IMR-90 (cell line): ENCODE measurements at regions not wholly inside any gene's neighbourhood (a gene's known extent, or its start where the extent isn't known, plus 50 kb on each side); places are given as distances from the start of the nearest gene placed in this dataset.
A peak's percentile ranks its signal among the peaks of the same experiment; 100 is the strongest.

Experiments used
- ATAC-seq: fragments of 200-7000 bp; cut with Tn5 transposase; 2 replicates; pipeline ENCODE4 v1.9.1; 2020; ENCODE audit warnings: low read depth, mild to moderate bottlenecking, moderate library complexity
- BruUV-seq: library from RNA; stranded (reverse); fragments of 400-500 nt; replicated peaks from 2 replicates; lab custom pipeline; 2021; lab: Mats Ljungman, UMichigan
- CTCF ChIA-PET: fragments of 300-600 bp; formaldehyde crosslinking; extraction: SDS; loops from one replicate; lab custom pipeline; 2021; ENCODE audit warnings: antibody characterized with exemption; lab: Yijun Ruan, JAX
- POLR2A ChIA-PET: fragments of 300-600 bp; sonication (Branson Sonifier 250); formaldehyde crosslinking; loops from one replicate; lab custom pipeline; 2022; ENCODE audit warnings: antibody characterized with exemption; ENCODE audit not compliant: unreplicated experiment; lab: Charles Lee
- DNase-seq: peaks from one replicate; pipeline ENCODE4 v3.0.0; 2013
- H2AFZ ChIP-seq: replicated peaks from 2 replicates; pipeline ENCODE3; 2013; ENCODE audit warnings: low read length, mild to moderate bottlenecking; ENCODE audit not compliant: poor library complexity
- H2AK5ac ChIP-seq: 2 replicates; pipeline ENCODE4 v1.6.1; 2013; ENCODE audit warnings: low read depth, low read length, inconsistent platforms
- H2AK9ac ChIP-seq: replicated peaks from 2 replicates; pipeline ENCODE3; 2013; ENCODE audit warnings: mild to moderate bottlenecking, low read depth, low read length, moderate library complexity; ENCODE audit not compliant: poor library complexity
- H2BK120ac ChIP-seq: 2 replicates; pipeline ENCODE4 v1.6.1; 2013; ENCODE audit warnings: low read depth, low read length, inconsistent platforms
- H2BK15ac ChIP-seq: 3 replicates; pipeline ENCODE4 v1.6.1; 2013; ENCODE audit warnings: low read depth, low read length, inconsistent platforms
- H2BK20ac ChIP-seq: 2 replicates; pipeline ENCODE4 v1.6.1; 2013; ENCODE audit warnings: low read depth, mild to moderate bottlenecking, inconsistent platforms, low read length, moderate library complexity
- H2BK5ac ChIP-seq: 2 replicates; pipeline ENCODE4 v1.6.1; 2013; ENCODE audit warnings: mild to moderate bottlenecking, low read depth, low read length, inconsistent platforms; ENCODE audit not compliant: poor library complexity, severe bottlenecking
- H3K14ac ChIP-seq: replicated peaks from 2 replicates; pipeline ENCODE4 v1.6.1; 2013; ENCODE audit warnings: low read depth, low read length, inconsistent platforms
- H3K18ac ChIP-seq: 2 replicates; pipeline ENCODE4 v1.6.1; 2013; ENCODE audit warnings: low read depth, low read length, control low read depth
- H3K23ac ChIP-seq: 2 replicates; pipeline ENCODE4 v1.6.1; 2013; ENCODE audit warnings: low read depth, low read length, inconsistent platforms
- H3K27ac ChIP-seq: 2 replicates; pipeline ENCODE4 v1.5.1; 2013; ENCODE audit warnings: mild to moderate bottlenecking, control low read depth, low read length; ENCODE audit not compliant: insufficient read depth
- H3K27me3 ChIP-seq: 2 replicates; pipeline ENCODE4 v1.6.1; 2013; ENCODE audit warnings: low read length; ENCODE audit not compliant: control insufficient read depth, insufficient read depth
- H3K36me3 ChIP-seq: 2 replicates; pipeline ENCODE4 v1.6.1; 2013; ENCODE audit warnings: low read length, mixed read lengths; ENCODE audit not compliant: control insufficient read depth, insufficient read depth
- H3K4ac ChIP-seq: 2 replicates; pipeline ENCODE4 v1.6.1; 2013; ENCODE audit warnings: low read depth, low read length, inconsistent platforms
- H3K4me1 ChIP-seq: 2 replicates; pipeline ENCODE4 v1.6.1; 2013; ENCODE audit warnings: low read length, mixed read lengths; ENCODE audit not compliant: control insufficient read depth, insufficient read depth
- H3K4me2 ChIP-seq: 2 replicates; pipeline ENCODE4 v1.6.1; 2013; ENCODE audit warnings: low read depth, mild to moderate bottlenecking, control low read depth, low read length, moderate library complexity
- H3K4me3 ChIP-seq: 2 replicates; pipeline ENCODE4 v1.5.1; 2013; ENCODE audit warnings: low read depth, mild to moderate bottlenecking, control low read depth, low read length, moderate library complexity; ENCODE audit not compliant: insufficient read depth
- H3K56ac ChIP-seq: 2 replicates; pipeline ENCODE4 v1.6.1; 2013; ENCODE audit warnings: low read length, inconsistent platforms; ENCODE audit not compliant: insufficient read depth; ENCODE audit errors: extremely low read depth
- H3K79me1 ChIP-seq, 2 experiments: 2 replicates each; pipeline ENCODE4 v1.6.1; 2013; ENCODE audit warnings: low read length in 2 of 2, inconsistent platforms in 1 of 2, low read depth in 1 of 2
- H3K9ac ChIP-seq: 2 replicates; pipeline ENCODE4 v1.6.1; 2013; ENCODE audit warnings: low read depth, low read length, control low read depth
- H3K9me1 ChIP-seq: 2 replicates; pipeline ENCODE4 v1.6.1; 2013; ENCODE audit warnings: low read length, inconsistent platforms; ENCODE audit not compliant: insufficient read depth
- H3K9me3 ChIP-seq: 2 replicates; pipeline ENCODE4 v1.6.1; 2013; ENCODE audit warnings: low read length; ENCODE audit not compliant: control insufficient read depth, insufficient read depth
- H4K20me1 ChIP-seq: 2 replicates; pipeline ENCODE4 v1.6.1; 2013; ENCODE audit warnings: low read length, inconsistent platforms; ENCODE audit not compliant: insufficient read depth
- H4K5ac ChIP-seq: 2 replicates; pipeline ENCODE4 v1.6.1; 2013; ENCODE audit warnings: mild to moderate bottlenecking, low read depth, low read length, control low read depth
- H4K8ac ChIP-seq, 2 experiments: 2 replicates each; pipeline ENCODE4 v1.6.1; 2013; ENCODE audit warnings: low read depth in 2 of 2, low read length in 2 of 2, control low read depth in 1 of 2, inconsistent platforms in 1 of 2
- H4K91ac ChIP-seq: 2 replicates; pipeline ENCODE4 v1.6.1; 2013; ENCODE audit warnings: low read depth, low read length, inconsistent platforms; ENCODE audit not compliant: insufficient read depth
- BHLHE40 ChIP-seq: fragments of 150-350 bp; IDR thresholded peaks from 2 replicates; pipeline ENCODE4 v1.6.1; 2016; ENCODE audit warnings: mild to moderate bottlenecking, low read depth, low read length
- CEBPB ChIP-seq: IDR thresholded peaks from 2 replicates; pipeline ENCODE4 v1.6.1; 2012; ENCODE audit warnings: low read depth, low read length, improper control_type of control experiment
- CHD1 ChIP-seq: IDR thresholded peaks from 2 replicates; pipeline ENCODE4 v1.6.1; 2012; ENCODE audit warnings: low read depth, low read length, improper control_type of control experiment
- FOS ChIP-seq: fragments of 150-350 bp; IDR thresholded peaks from 2 replicates; pipeline ENCODE4 v1.6.1; 2016; ENCODE audit warnings: low read depth, low read length
- MAFK ChIP-seq: IDR thresholded peaks from 2 replicates; pipeline ENCODE4 v1.6.1; 2012; ENCODE audit warnings: low read depth, low read length, improper control_type of control experiment
- MAZ ChIP-seq: IDR thresholded peaks from 2 replicates; pipeline ENCODE4 v1.6.1; 2012; ENCODE audit warnings: low read depth, mild to moderate bottlenecking, low read length, improper control_type of control experiment, moderate library complexity, borderline replicate concordance
- MXI1 ChIP-seq: IDR thresholded peaks from 2 replicates; pipeline ENCODE4 v1.6.1; 2012; ENCODE audit warnings: low read depth, mild to moderate bottlenecking, low read length, moderate library complexity, borderline replicate concordance
- NFE2L2 ChIP-seq: fragments of 150-350 bp; IDR thresholded peaks from 2 replicates; pipeline ENCODE4 v1.6.1; 2016; ENCODE audit warnings: low read depth, mild to moderate bottlenecking, low read length
- POLR2A ChIP-seq: IDR thresholded peaks from 2 replicates; pipeline ENCODE4 v1.6.1; 2012; ENCODE audit warnings: mild to moderate bottlenecking, low read depth, low read length
- RAD21 ChIP-seq: IDR thresholded peaks from 2 replicates; pipeline ENCODE4 v1.6.1; 2012; ENCODE audit warnings: low read length, improper control_type of control experiment
- RCOR1 ChIP-seq: IDR thresholded peaks from 2 replicates; pipeline ENCODE4 v1.6.1; 2012; ENCODE audit warnings: mild to moderate bottlenecking, low read length, improper control_type of control experiment; ENCODE audit not compliant: insufficient replicate concordance
- RFX5 ChIP-seq: IDR thresholded peaks from 2 replicates; pipeline ENCODE4 v1.8.0; 2012; ENCODE audit warnings: low read depth, mild to moderate bottlenecking, low read length, moderate library complexity
- SMC3 ChIP-seq: fragments of 150-350 bp; IDR thresholded peaks from 2 replicates; pipeline ENCODE4 v1.6.1; 2016; ENCODE audit warnings: low read depth, mild to moderate bottlenecking, antibody characterized with exemption, low read length, moderate library complexity
- WGBS, 2 experiments: methylation state at CpG; one replicate each; pipeline versions ENCODE4 v1.1.5 to v1.1.7; 2013; ENCODE audit warnings: missing lambda C conversion rate in 2 of 2; ENCODE audit not compliant: insufficient read length in 1 of 2; ENCODE audit errors: extremely low coverage in 2 of 2; 5-methylcytosine and 5-hydroxymethylcytosine counted together
- dilution Hi-C: fragments of 300-500 bp; cut with HindIII; formaldehyde crosslinking; loops from one replicate; pipeline ENCODE4 v1.14.3; 2018; ENCODE audit warnings: low sequenced_read_pairs; ENCODE audit not compliant: unreplicated experiment
- in situ Hi-C: fragments of 300-500 bp; cut with MboI; formaldehyde crosslinking; loops from 3 replicates; pipeline ENCODE4 v1.14.3; 2019; ENCODE audit warnings: low sequenced_read_pairs, inconsistent platforms, mixed read lengths
- intact Hi-C: fragments of 100-400 bp; cut with micrococcal nuclease; formaldehyde crosslinking; loops from 2 replicates; pipeline ENCODE4 v1.10.0; 2022
- TF ChIP-seq, protein P1 (sequence below): fragments of 150-350 bp; IDR thresholded peaks from 2 replicates; pipeline ENCODE4 v1.6.1; 2017; ENCODE audit warnings: mild to moderate bottlenecking, antibody characterized with exemption, low read length, low read depth
- TF ChIP-seq, protein P2 (sequence below): fragments of 150-350 bp; IDR thresholded peaks from 2 replicates; pipeline ENCODE4 v1.6.1; 2016; ENCODE audit warnings: low read depth, mild to moderate bottlenecking, low read length, moderate library complexity, borderline replicate concordance
- TF ChIP-seq, protein P3 (sequence below): conservative IDR thresholded peaks from 2 replicates; pipeline ENCODE4 v1.5.1; 2012; ENCODE audit warnings: mild to moderate bottlenecking, low read depth, low read length, improper control_type of control experiment

DNA sequence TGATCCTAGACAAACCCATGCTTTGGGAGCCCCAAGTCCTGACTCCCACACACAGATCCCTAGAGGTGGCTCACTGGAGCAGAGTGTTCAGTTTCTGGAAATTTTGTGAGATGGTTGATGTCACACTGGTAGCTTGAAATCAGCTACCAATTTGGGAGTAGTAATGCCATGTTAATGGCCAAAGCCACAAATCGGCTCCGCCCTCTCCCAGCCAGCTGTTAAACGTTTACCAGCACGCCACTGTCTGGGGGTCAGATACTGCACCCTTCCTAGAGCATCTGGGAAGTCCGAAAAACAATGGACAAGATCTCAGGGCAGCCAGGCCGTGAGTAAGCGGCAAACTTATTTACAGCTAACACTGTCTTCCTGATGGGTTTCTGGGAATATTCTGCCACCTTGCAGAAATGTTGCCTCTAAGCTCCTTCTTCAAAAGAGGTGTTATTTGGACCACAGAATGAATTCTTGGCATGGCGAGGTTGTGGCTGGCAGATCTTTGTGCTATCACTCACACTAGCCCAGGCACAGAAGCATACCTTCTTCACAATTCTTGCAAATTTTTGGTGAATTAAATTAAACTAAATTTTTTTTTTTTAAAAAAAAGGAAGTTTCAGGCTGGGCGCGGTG is 60.2 kb upstream of the FZD7 start:
- Histone ChIP-seq H3K4ac (no peak overlapping the region), H2BK20ac (no peak overlapping the region; the same call in 1 of the 2 replicates), H3K79me1 (no peaks in the 10 kb centered on the region), H2AFZ (no peak overlapping the region), H4K5ac (no peak overlapping the region), H2BK120ac (no peak overlapping the region), H3K4me1 (peaks cover 15% of the 10 kb centered on the region), H4K8ac (no peak overlapping the region), H3K36me3 (no peaks in the 10 kb centered on the region), H3K4me3 (no peak overlapping the region), H3K56ac (no peak overlapping the region), H3K4me2 (no peak overlapping the region), H2AK9ac (no peak overlapping the region), H3K23ac (no peak overlapping the region), H3K18ac (no peak overlapping the region), H3K27me3 (no peaks in the 10 kb centered on the region), H3K9me3 (no peaks in the 10 kb centered on the region), H3K14ac (no peak overlapping the region), H2BK15ac (no peak overlapping the region), H3K9ac (no peak overlapping the region), H3K9me1 (peaks cover 7% of the 10 kb centered on the region; the same call in 1 of the 2 replicates), H4K20me1 (no peaks in the 10 kb centered on the region), H3K27ac (no peak overlapping the region), H2BK5ac (no peak overlapping the region), H2AK5ac (peak overlapping the region; percentile 20; the same call in 1 of the 2 replicates), H4K91ac (no peak overlapping the region)
- CTCF ChIA-PET: interaction anchor here (0.6 to 1.2 kb wide), 2 partner anchors 15 to 114 kb away, joined by 3 read pairs; no protein-coding TSS in a partner anchor
- in situ Hi-C loops: no loop called here
- ATAC-seq (no peak), DNase-seq (no peak)
- dilution Hi-C loops: no loop called here
- TF ChIP-seq RAD21 (no peak), POLR2A (no peak), SMC3 (no peak), CHD1 (no peak), RFX5 (no peak), NFE2L2 (no peak), MAFK (no peak), RCOR1 (no peak), CEBPB (no peak), MAZ (no peak), FOS (no peak), MXI1 (no peak), BHLHE40 (no peak)
- TF ChIP-seq, protein P1, sequence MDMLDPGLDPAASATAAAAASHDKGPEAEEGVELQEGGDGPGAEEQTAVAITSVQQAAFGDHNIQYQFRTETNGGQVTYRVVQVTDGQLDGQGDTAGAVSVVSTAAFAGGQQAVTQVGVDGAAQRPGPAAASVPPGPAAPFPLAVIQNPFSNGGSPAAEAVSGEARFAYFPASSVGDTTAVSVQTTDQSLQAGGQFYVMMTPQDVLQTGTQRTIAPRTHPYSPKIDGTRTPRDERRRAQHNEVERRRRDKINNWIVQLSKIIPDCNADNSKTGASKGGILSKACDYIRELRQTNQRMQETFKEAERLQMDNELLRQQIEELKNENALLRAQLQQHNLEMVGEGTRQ: no peak
- TF ChIP-seq, protein P2, sequence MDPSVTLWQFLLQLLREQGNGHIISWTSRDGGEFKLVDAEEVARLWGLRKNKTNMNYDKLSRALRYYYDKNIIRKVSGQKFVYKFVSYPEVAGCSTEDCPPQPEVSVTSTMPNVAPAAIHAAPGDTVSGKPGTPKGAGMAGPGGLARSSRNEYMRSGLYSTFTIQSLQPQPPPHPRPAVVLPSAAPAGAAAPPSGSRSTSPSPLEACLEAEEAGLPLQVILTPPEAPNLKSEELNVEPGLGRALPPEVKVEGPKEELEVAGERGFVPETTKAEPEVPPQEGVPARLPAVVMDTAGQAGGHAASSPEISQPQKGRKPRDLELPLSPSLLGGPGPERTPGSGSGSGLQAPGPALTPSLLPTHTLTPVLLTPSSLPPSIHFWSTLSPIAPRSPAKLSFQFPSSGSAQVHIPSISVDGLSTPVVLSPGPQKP: no peak
- TF ChIP-seq, protein P3, sequence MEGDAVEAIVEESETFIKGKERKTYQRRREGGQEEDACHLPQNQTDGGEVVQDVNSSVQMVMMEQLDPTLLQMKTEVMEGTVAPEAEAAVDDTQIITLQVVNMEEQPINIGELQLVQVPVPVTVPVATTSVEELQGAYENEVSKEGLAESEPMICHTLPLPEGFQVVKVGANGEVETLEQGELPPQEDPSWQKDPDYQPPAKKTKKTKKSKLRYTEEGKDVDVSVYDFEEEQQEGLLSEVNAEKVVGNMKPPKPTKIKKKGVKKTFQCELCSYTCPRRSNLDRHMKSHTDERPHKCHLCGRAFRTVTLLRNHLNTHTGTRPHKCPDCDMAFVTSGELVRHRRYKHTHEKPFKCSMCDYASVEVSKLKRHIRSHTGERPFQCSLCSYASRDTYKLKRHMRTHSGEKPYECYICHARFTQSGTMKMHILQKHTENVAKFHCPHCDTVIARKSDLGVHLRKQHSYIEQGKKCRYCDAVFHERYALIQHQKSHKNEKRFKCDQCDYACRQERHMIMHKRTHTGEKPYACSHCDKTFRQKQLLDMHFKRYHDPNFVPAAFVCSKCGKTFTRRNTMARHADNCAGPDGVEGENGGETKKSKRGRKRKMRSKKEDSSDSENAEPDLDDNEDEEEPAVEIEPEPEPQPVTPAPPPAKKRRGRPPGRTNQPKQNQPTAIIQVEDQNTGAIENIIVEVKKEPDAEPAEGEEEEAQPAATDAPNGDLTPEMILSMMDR: no peak
- 80% methylated on average over 6 of the region's 10 CpGs; no CpG with 5 or more reads in 1 of the 2 experiments for WGBS, 2 experiments
- POLR2A ChIA-PET: no interaction called here
- intact Hi-C loops: loop anchor here (5.0 kb wide), 1 partner anchor 59 kb away; the partner anchor contains the start of gene FZD7
- BruUV-seq: no TSS peak
